ENCODE measurements at regions not wholly inside any gene's neighbourhood (a gene's known extent, or its start where the extent isn't known, plus 50 kb on each side); places are given as distances from the start of the nearest gene placed in this dataset.
"Not testable (repeated sequence)": the region's sequence is repeated elsewhere in the genome, so short reads cannot be mapped to it uniquely, and the experiment has no call there.

DNA sequence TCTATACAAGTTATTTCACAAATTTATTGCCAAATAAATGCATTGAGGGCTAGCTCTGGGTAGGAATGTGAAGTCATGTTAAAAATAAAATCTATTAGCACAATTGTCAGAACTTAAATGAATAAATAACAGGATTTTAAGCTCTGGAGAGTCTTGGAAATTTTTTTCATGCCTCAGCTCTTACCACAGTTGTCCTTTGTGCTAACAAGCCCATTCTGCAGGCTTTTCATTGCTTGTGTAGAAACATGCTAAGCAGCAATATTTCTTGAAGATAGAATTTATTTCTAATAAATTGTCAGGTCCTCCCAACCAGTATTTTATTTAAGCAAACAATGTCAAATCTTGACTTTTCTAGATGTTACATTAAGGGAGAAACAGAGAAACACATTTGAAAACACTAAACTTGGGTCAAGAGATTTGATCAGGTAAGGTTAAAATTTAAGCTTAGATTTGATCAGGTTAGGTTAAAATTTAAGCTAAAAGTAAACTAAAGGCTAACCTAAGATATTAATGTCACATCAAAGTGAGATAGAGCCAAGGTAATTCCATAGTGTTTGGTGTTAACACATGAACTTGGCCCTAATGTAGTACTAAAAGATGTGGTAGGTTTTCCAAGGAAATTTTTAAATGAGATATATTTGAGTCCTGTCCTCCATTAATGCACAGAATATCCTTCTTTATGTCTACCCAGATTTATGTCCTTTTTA lies 179.1 kb upstream of the IL1RAPL1 start:
- no peak for DNase-seq (ENCODE audit: low spot score)

DNA sequence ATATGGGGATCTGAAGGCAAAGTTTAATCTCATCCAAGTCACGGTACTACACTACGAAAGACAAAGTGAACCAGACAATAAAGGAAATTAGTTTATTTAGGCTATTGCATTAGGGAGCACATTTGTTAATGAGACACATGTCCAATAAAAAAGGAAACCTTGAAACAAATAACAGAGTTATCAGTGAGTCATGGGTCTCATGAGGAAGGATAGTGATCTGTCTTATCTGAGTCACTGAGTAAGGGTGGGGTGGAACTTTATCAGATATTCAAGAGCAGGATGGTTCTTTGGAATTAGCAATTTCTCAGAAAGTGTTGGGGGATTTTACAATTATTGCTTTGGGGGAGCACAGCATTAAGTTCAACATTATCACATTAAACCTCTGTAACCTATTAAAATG lies 188.9 kb upstream of the IL1RAPL1 start:
- no peak for DNase-seq (ENCODE audit: low spot score)

DNA sequence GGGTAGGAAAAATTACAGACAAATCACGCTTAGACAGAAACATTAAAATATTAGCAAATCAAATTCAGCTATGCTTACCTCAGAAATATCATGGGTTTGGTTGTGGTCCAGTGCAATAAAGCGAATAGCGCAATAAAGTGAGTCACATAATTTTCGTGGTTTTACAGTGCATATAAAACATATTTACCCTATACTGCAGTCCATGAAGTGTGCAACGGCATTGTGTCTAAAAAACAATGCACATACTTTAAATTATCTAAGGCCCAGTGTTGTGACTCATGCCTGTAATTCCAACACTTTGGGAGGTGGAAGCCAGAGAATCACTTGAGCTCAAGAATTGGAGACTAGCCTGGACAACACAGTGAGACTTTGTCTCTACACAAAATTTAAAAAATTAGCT lies 195.7 kb upstream of the IL1RAPL1 start:
- DNase-seq (ENCODE audit: low spot score): peak; percentile 3

DNA sequence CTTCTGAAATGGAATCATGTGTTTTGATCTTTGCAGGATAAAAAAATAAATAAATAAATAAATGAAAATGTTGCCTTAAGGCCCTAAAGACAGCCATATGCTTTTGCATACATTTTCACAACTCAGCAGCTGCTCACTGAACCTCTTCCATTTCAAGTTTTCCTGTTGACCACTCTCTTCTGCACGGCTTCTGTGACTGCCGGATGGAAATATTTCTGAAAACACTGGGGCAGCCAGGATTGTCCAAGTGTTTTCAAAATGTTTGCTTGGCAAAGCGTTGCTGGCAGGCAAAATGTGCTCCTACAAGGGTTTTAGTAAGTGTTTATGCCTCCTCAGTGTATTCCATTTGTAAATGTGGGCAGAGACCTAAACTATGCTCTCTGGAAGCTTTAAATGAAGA lies 208.1 kb upstream of the IL1RAPL1 start:
- no peak for DNase-seq (ENCODE audit: low spot score)

DNA sequence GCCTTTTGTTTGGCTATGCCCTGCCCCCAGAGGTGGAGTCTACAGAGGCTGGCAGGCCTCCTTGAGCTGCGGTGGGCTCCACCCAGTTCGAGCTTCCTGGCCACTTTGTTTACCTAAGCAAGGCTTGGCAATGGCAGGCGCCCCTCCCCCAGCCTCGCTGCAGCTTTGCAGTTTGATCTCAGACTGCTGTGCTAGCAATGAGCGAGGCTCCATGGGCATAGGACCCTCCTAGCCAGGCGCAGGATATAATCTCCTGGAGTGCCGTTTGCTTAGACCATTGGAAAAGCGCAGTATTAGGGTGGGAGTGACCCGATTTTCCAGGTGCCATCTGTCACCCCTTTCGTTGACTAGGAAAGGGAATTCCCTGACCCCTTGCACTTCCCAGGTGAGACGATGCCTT lies 219.6 kb upstream of the IL1RAPL1 start:
- not testable (repeated sequence) for DNase-seq (ENCODE audit: low spot score)

DNA sequence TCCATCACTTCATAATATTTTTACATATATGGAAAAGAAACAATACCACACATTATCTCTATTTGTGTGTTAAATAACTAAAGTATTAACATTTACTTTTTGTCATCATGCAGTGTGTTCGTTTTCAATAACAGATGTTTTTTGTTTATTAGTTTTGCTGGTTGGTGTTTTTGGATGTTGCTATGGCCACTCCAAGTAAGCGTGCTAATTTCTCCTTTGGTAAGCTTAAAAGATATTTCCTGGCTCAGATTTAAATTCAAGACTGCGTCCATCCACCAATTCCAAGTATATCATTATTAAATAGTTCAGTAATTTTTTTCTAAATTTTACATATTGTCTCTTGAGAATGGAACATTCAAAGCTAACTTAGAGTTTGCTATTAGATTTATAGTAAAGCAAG lies 235.4 kb upstream of the IL1RAPL1 start:
- no peak for DNase-seq (ENCODE audit: low spot score)

DNA sequence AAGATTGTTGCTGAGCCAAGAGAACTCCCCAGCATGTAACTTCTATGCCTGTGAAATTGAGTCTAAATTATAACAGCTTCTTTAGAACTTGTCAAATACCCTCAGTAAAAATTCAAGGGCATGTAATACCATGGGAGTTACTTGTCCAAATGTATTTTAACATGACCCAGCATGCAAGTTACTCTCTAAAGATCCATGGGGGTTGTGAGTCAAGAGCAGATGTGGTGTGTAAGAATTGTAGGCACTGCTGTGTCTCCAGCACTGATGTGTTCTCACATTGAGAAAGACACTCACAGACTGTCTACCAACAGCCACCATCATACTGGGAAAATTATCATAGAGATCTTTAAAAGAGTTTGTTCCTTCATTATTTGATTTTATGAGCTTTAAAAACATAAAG lies 237.4 kb upstream of the IL1RAPL1 start:
- no peak for DNase-seq (ENCODE audit: low spot score)

DNA sequence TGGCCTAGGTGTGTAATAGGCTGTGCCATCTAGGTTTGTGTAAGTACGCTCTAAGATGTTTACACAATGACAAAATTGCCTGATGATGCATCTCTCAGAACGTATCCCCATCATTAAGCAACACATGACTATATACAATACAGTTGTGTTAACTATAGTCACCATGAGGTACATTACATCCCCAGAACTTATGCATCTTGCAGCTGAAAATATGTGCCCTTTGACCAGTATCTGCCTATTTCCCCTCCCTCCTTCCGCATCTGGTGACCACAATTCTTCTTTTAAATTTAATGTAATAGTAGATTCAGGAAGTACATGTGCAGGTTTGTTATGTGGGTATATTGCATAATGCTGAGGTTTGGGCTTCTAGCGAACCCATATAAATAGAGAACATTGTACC lies 239.8 kb upstream of the IL1RAPL1 start:
- DNase-seq (ENCODE audit: low spot score): no peak

DNA sequence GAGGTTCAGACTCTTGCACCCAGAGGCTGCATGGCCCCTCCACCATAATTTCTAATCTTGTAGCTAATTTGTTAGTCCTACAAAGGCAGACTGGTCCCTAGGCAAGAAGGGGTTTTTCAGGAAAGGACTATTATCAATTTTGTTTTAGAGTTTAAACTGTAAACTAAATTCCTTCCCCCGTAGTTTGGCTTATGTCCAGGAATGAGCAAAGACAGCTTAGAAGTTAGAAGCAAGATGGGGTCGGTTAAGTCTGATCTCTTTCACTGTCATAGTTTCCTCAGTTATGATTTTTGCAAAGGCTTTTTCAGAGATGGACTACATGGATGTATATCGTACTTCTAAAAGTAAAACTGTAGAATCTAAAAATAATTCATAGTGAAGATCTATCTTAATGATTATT lies 258.1 kb upstream of the IL1RAPL1 start:
- DNase-seq (ENCODE audit: low spot score): no peak

DNA sequence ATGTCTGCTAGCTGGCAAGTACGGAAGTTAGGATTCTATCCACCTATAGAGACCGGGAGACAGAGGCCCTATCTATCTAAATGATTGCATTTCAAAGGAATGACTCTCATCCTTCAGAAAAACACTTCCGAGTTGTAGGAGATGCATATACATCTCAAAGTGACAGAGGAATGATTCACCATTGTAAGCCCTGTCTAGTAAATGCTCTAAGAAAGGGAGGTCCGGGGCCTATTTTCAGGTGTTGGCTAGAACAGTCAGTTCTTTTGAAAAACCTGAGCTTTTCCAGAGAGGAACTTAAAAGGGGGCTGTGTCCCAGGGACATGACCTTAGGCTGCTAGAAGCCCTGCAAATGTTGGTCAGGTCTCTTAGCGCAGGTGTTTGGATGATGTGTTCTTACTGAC lies 262.9 kb upstream of the IL1RAPL1 start:
- no peak for DNase-seq (ENCODE audit: low spot score)

DNA sequence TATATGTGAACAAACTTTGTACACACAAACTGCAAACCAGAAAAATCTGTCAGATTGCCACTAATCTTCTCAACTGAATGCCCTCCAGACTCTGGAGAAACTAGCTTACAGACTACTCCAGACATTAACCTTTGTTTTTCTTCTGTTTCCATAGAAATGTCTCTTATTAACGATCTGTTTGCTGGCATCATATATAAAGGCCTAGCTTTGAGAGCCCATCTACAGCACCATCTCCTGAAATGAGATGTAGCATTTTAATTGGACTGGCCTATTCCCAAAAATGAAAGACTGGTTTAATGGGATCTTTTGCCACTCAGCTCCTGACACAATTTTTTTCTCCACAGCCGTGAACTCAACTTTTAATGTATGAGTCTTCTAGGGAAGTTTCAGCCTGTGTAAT lies 266.0 kb upstream of the IL1RAPL1 start:
- no peak for DNase-seq (ENCODE audit: low spot score)

DNA sequence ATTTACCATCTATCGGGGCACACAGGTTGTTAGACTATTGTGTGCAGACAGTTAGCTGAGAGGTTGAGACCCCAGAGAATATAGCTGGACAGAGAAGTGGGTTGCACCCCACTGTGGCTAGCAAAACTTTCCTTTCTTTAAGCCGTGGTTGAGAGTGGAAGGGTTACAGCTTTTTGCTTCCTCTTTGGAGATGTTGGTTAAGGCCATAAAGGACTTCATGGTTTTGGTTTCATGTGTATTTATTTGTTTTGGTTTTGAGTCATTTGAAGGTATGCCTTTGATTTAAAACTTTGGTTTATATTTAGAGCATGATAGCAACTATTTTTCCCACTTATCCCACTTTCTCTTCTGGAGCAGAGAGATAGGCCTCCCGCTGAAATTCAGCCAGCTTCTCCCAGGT lies 274.3 kb upstream of the IL1RAPL1 start:
- peak; percentile 36 for DNase-seq (ENCODE audit: low spot score)

DNA sequence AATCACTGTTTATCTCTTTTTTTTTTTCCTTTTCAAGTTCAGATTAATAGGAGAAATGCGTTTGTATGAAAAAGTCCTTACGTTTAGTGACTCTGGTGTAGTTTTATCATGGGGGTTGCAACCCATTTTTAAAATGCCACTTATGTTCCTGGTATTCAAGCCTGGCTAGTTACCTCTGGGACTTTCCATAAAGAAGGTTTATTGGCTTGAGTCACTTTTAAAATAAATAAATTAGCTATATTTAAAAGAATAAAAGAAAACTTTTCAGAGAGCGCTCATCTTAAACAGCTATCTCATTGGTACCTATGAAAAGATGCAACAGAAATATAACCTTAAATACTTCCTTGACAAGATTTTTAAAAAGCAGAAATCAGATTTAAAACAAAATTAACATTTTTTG lies 275.0 kb upstream of the IL1RAPL1 start:
- DNase-seq (ENCODE audit: low spot score): no peak

DNA sequence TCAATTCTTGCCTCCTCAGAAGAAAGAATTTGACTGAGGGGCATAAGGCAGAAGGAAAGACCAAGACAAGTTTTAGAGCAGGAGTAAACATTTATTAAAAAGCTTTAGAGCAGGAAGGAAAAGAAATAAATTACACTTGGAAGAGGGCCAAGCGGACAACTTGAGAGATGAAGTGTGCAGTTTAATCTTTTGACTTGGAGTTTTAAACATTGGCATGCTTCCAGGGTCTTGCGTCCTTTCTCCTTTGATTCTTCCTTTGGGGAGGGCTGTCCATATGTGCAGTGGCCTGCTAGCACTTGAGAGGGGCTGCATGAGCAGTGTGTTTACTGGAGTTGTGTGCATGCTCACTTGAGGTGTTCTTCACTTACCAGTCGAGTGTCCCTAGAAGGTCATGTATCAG lies 275.8 kb upstream of the IL1RAPL1 start:
- no peak for DNase-seq (ENCODE audit: low spot score)

DNA sequence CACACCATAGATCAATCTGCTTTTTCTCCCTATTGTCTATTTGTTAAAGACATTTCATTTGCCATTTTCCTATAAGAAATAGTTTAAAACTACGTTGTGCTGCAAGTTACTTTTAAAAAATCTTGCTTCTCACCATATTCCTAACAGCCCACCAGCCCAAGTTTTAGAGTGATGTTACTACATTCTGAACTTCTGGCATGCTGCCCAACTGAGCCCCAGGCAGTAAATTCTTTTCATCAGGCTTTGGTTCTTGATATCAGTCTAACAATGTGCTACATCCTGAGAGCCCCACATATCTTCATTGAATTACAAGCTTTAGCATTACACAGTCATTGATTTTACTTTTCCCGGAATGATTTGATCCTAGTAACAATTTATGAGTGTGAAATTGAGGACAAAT lies 283.8 kb upstream of the IL1RAPL1 start:
- no peak for DNase-seq (ENCODE audit: low spot score)

DNA sequence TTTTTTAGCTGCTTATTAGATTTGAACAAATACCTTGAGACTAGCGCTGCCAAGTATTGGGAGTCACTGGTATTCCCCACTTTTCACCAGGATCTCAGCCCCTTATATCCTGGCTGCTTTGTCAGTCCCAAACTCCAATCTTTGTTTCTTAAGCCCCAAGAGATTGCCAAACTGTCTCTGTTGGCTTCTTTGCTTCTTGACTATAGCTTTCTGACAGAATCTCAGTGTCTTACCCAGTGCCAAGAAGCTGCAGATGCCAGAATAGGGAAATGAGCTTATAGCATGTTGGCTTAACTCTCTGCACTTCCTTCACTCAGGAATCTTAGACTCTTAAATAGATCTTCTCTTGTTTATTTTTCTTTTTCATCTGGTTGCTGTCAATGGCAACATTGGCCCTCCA lies 297.5 kb upstream of the DCAF8L1 start:
- no peak for DNase-seq (ENCODE audit: low spot score)

DNA sequence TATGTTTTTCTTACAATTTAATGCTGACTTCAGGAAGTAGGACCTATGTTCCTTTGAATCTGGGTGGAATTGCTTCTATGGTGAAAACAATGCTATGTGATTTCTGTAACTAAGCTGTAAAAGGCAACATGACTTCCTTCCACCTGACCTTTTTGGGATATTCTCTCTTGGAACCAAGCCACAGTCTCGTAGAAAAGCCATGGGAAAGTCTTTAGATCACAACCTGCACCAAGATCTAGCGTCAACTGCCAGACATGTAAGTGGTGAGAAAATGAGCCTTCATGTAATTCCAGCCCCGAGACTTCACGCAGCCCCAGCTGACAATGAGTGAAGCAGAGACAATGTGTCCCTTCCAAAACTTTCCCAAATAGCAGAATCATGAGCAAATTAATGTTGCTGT lies 297.0 kb upstream of the DCAF8L1 start:
- DNase-seq (ENCODE audit: low spot score): no peak

DNA sequence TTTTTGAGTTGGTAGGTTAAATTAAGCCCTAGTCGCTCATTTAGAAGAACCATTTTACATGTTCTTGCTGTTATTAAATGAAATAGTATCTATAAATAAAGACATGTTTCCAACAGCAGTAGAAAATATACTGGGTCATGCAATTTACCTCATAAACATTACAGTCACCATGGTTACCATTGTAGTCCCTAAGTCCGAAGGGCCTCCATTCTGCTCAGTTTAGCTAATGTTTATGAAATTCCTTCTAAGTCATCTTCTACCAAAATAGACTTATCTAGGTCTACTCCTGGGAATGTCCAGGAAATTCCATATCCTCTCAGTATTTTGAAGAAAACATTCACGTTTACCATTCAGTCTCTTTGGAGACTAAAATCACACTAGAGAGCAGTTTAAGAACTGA lies 292.5 kb upstream of the DCAF8L1 start:
- DNase-seq (ENCODE audit: low spot score): no peak

DNA sequence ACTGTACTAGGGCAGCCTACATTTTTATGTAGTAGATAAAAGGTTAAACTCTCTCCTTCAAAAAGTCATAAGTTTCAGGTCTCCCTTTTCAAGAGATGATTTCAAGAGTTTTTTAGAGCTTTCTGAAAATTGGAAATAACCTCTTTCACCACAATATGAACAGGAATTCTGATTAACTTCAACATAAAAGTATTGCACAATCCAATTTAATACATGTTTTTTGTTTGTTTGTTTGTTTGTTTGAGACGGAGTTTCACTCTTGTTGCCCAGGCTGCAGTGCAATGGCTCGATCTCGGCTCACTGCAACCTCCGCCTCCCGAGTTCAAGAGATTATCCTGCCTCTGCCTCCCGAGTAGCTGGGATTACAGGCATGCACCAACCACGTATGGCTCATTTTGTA lies 265.4 kb upstream of the DCAF8L1 start:
- DNase-seq (ENCODE audit: low spot score): no peak

DNA sequence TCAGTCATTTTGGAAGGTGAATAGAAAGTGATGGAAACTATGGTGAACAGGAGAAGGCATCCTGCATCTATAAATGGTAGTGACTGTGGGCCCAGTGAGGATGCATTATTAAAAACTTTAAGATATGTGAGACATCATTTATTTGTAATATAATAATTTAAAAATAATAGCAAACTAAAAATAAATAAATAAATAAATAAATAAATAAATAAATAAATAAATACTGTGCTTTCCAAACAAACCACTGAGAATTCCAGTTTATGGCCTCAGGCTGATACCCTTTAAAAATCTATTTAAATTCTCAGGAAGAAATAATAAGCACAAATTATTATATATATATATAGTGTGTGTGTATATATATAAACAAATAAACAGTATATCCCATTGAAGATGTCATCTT lies 248.0 kb upstream of the DCAF8L1 start:
- DNase-seq (ENCODE audit: low spot score): no peak

DNA sequence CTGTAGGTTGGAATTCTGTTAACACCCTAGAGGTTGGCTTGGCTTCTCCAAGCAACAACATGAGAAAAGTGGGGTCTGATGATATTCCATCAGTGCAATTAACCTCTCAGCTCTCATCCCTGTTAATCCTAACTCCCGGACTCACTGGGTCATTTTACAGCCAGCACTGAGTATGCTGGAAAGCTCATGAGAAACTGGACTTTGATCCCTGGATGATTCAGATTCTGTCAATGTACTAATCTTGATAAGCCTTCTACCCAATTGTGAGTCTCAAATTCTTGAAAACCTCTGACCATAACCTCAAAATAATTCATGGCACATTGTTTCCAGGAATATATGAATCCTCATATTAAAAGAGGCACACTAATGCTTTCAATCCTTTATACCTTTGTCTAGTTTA lies 244.3 kb upstream of the DCAF8L1 start:
- no peak for DNase-seq (ENCODE audit: low spot score)

DNA sequence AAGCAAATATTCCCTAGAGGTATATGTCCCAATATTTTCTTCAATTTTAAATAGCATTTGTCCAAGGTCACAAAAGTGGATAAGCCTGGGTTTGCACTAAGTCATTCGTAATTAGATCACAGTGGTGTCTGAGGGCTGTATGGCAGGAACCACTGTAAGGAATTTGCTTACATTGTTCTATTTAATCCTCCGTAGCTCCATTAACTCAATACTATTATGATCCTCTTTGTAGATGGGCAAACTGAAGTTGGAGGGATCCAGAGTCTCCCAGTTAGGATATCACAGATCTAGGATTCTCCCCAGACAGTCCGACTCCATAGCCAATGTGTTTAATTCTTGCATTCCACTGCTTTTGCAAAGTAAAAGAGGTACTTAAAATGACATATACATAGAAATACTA lies 242.7 kb upstream of the DCAF8L1 start:
- no peak for DNase-seq (ENCODE audit: low spot score)

DNA sequence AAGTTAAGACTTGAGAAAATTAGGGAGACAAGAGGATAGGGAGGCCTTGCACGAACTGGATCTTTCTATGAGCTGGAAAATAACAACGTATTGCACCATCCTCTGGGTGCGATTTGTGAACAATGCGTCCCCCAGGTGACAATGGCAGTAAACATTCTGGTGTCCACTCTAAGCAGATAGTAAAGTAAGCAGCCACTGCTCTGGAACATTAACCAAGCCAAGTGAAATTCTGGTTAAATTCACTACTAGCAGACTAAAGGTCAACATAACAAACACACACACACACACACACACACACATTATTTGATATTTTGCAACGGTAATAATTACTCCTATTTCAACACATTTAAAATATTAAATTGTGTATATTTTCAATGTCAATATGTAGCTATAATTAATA lies 242.2 kb upstream of the DCAF8L1 start:
- DNase-seq (ENCODE audit: low spot score): no peak

DNA sequence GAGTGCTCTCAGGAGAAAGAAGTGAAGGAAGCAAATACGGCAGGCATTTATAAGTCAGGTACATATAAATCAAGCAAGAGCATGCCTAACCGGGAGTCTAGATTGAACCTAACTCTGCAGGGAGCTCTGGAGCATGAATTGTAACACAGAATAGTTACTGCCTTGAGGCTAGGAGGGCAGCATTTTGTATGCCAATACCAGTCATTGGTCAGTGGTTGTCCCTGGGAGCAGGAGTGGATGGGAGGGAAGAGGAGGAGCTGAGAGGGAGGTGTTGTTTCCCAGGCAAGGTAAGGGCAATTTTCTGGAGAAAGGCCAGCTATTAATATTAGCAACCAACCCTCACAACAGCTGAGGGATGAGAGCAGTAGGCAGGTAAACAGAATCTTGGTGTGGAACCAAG lies 224.7 kb upstream of the DCAF8L1 start:
- no peak for DNase-seq (ENCODE audit: low spot score)

DNA sequence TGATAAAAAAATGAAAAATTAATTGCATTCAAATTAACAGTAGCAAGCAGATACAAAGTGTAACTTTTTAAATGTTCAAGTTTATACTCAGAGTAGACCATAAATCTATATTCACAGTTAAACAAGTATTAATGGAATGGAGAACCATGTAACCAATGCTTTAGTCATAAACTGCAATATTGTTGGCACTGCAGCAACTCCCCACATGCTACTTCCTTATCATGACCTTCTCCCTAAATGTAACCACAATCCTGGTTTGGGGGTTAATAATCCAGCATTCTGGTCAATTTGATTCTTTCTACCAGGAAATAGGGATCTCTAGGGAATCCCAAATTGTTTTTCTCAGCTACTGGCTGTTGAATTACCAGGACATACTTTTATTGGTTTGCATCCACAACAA lies 223.9 kb upstream of the DCAF8L1 start:
- no peak for DNase-seq (ENCODE audit: low spot score)
